Nephron progenitor cell (in vitro differentiated cells): ENCODE measurements at regions not wholly inside any gene's neighbourhood (a gene's known extent, or its start where the extent isn't known, plus 50 kb on each side); places are given as distances from the start of the nearest gene placed in this dataset.

Experiments
- DNase-seq: peaks from one replicate; pipeline ENCODE4 v3.0.0; 2021
- H3K27ac Mint-ChIP-seq: 2 replicates; pipeline ENCODE4 v1.8.0; 2021; ENCODE audit warnings: mild to moderate bottlenecking, moderate library complexity, mixed read lengths
- H3K27me3 Mint-ChIP-seq: 2 replicates; pipeline ENCODE4 v1.8.0; 2021; ENCODE audit warnings: mild to moderate bottlenecking, low read depth, mixed read lengths; ENCODE audit not compliant: poor library complexity
- H3K36me3 Mint-ChIP-seq: 2 replicates; pipeline ENCODE4 v1.8.0; 2021; ENCODE audit warnings: low read depth, mixed read lengths
- H3K4me1 Mint-ChIP-seq: 2 replicates; pipeline ENCODE4 v1.8.0; 2021; ENCODE audit warnings: mixed read lengths
- H3K4me3 Mint-ChIP-seq: 2 replicates; pipeline ENCODE4 v1.8.0; 2021; ENCODE audit warnings: mild to moderate bottlenecking, moderate library complexity, mixed read lengths
- H3K9me3 Mint-ChIP-seq: 2 replicates; pipeline ENCODE4 v1.8.0; 2021; ENCODE audit warnings: mild to moderate bottlenecking, moderate library complexity, mixed read lengths
- TF ChIP-seq, protein P1 (sequence below): fragments of 200-600 bp; sonication (generic); IDR thresholded peaks from 2 replicates; pipeline ENCODE4 v1.5.0; 2021; ENCODE audit warnings: antibody characterized with exemption

DNA sequence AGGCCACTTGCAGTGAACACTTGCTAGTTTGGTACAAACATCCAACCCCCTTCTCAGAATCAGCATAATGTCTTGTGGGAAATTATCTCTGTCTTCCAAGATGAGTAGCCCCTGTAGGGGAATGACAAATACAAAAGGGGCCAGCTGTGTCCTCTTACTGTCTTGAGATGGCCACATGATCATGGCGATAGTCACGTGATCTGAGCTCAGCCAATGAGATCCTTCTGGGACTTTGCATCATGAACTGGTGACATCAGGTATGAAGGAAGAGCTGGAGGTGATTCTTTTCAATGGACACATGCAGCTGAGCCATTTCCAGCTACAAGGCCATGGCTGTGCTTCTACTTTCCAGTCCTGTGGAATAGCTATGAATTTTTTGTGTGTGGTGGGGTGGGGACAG is 206.3 kb downstream of the IRX1 start:
- peaks cover 21% of the 10 kb centered on the region for H3K9me3 Mint-ChIP-seq
- H3K36me3 Mint-ChIP-seq, result no peaks in the 10 kb centered on the region
- H3K27ac Mint-ChIP-seq, result no peak overlapping the region
- no peak overlapping the region for H3K4me3 Mint-ChIP-seq
- DNase-seq, result no peak
- TF ChIP-seq, protein P1, sequence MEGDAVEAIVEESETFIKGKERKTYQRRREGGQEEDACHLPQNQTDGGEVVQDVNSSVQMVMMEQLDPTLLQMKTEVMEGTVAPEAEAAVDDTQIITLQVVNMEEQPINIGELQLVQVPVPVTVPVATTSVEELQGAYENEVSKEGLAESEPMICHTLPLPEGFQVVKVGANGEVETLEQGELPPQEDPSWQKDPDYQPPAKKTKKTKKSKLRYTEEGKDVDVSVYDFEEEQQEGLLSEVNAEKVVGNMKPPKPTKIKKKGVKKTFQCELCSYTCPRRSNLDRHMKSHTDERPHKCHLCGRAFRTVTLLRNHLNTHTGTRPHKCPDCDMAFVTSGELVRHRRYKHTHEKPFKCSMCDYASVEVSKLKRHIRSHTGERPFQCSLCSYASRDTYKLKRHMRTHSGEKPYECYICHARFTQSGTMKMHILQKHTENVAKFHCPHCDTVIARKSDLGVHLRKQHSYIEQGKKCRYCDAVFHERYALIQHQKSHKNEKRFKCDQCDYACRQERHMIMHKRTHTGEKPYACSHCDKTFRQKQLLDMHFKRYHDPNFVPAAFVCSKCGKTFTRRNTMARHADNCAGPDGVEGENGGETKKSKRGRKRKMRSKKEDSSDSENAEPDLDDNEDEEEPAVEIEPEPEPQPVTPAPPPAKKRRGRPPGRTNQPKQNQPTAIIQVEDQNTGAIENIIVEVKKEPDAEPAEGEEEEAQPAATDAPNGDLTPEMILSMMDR, result no peak
- peaks cover 2% of the 10 kb centered on the region for H3K27me3 Mint-ChIP-seq
- H3K4me1 Mint-ChIP-seq, result no peaks in the 10 kb centered on the region

DNA sequence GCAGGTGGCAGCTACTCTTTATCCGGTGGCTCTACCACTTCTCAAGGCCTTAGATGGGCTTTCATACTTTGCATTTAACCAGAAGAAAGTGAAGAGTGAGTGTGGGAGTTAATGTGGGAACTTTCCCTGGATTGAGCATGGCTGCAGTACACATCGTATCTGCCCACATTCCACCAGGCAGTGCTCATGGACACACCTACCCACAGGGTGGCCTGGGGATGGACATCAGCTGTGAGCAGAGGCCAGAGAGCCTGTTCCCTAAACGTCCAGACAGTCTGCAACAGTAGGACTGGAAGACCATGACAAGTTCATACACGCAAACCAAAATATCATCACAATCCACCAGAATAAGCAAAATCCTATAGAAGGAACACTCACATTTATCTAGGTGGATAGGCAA is 213.8 kb downstream of the IRX1 start:
- Mint-ChIP-seq H3K27ac (no peak overlapping the region), H3K4me1 (no peaks in the 10 kb centered on the region), H3K9me3 (peaks cover 20% of the 10 kb centered on the region), H3K4me3 (no peak overlapping the region), H3K27me3 (peaks cover 3% of the 10 kb centered on the region), H3K36me3 (peaks cover 8% of the 10 kb centered on the region)
- no peak for DNase-seq
- TF ChIP-seq, protein P1, result no peak

DNA sequence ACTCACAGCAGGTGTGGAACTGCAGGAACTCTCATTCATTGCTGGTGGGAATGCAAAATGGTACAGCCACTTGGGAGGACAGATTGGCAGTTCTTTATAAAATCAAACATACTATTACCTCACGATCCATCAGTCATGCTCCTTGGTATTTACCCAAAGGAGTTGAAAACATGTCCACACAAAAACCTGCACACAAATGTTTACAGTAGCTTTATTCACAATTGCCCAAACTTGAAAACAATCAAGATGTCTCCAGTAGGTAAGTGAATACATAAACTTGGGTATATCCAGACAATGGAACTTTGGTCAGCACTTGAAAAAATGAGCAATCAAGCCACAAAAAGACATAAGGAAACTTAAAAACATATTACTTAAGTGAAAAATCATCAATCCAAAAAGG is 215.5 kb downstream of the IRX1 start:
- H3K4me1 Mint-ChIP-seq, result no peaks in the 10 kb centered on the region
- no peak overlapping the region for H3K27ac Mint-ChIP-seq
- peaks cover 20% of the 10 kb centered on the region for H3K9me3 Mint-ChIP-seq

DNA sequence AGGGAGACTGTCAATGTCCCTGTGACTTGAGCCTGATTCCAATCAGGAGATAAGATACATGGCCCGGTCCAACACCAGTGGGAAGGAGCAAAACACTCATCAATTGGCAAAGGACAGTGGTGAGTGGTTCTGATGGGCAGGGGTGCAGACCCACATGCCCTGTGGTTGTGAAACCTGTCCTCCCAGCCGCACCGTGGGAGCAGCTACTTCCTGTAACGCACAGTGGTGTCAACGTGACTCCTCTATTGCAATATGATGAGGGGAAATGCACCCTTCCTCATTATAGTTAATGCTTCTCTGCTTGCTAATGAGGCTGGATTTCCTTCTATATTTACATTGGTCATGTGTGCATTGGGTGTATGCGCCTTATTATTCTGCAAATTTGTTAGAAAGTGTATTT is 223.0 kb downstream of the IRX1 start:
- H3K9me3 Mint-ChIP-seq, result no peaks in the 10 kb centered on the region
- H3K4me3 Mint-ChIP-seq, result no peak overlapping the region
- no peak overlapping the region for H3K27ac Mint-ChIP-seq
- H3K27me3 Mint-ChIP-seq, result peaks cover 4% of the 10 kb centered on the region
- no peaks in the 10 kb centered on the region for H3K4me1 Mint-ChIP-seq
- no peak for DNase-seq
- TF ChIP-seq, protein P1, result no peak
- H3K36me3 Mint-ChIP-seq, result no peaks in the 10 kb centered on the region

More for the DNA sequence above, 215.5 kb downstream of the IRX1 start:
- no peak for DNase-seq
- TF ChIP-seq, protein P1, result no peak
- H3K4me3 Mint-ChIP-seq, result no peak overlapping the region
- peaks cover 8% of the 10 kb centered on the region for H3K36me3 Mint-ChIP-seq
- H3K27me3 Mint-ChIP-seq, result peaks cover 2% of the 10 kb centered on the region

DNA sequence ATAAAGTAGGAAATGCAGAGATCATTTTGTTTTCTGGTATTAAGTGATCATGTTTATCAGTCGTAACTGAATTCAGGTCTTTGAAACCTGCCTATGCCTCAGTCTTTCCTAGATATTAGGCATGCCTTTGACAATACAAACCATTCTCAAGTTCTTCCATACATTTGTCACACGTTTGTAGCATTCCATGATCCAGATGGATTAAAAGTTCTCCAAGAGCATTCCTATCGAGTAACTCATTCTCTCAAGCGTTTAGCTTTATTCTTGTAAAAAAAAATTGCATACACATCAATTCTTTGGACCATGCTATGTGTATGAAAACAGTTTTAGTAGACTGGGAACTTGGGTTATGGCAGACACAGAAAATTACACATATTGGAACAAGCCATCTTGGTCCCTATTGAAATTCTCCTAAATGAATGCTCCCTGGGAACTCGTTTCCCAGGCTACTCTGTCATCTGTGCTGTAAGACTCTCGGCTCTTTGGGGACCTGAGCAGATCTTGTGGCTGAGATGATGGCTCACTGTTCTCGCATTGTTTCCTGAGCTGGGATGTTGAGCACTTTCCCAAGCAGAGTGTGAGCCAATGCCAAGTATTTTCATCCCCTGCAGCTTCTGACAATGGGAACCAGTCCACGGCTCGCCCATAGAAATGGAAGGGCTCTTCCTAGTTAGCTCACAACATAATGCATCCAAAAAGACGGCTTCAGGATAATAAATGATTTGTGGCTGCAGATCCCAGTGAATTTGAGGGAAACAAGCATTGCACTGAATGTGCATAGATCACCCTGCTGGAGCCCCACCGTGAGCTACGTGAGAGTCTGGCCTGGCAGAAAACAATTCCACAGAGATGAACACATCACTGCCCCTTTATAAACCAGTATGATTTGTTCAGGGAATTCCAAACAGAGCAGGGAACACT is 230.2 kb downstream of the IRX1 start:
- no peak for DNase-seq
- TF ChIP-seq, protein P1, result no peak
- H3K27me3 Mint-ChIP-seq, result peaks cover 9% of the 10 kb centered on the region
- no peak overlapping the region for H3K4me3 Mint-ChIP-seq
- H3K9me3 Mint-ChIP-seq, result no peaks in the 10 kb centered on the region
- H3K27ac Mint-ChIP-seq, result no peak overlapping the region
- H3K4me1 Mint-ChIP-seq, result no peaks in the 10 kb centered on the region
- H3K36me3 Mint-ChIP-seq, result no peaks in the 10 kb centered on the region

DNA sequence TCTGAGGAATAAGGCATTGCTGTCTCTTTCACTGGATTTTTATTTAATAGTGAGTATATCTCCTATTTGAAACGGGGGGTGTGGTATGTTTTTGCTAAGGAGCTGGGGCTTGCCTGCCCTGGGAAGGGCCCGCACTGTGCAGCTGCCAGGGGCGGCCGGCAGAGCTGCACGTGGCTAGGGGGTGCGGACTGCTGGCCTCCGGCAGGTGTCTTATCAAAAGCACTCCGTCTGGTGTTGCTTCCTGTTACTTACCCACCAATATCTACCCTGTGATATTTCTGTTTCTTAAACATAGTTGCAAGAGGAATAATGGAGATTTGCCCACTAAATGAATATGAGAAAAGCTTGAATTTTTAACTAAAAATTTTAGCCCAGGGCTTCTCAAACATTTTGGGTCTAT is 232.0 kb downstream of the IRX1 start:
- Mint-ChIP-seq H3K27me3 (peaks cover 9% of the 10 kb centered on the region), H3K36me3 (no peaks in the 10 kb centered on the region), H3K9me3 (no peaks in the 10 kb centered on the region), H3K4me1 (no peaks in the 10 kb centered on the region), H3K4me3 (no peak overlapping the region), H3K27ac (no peak overlapping the region)
- TF ChIP-seq, protein P1, result no peak
- DNase-seq, result no peak
